ENCODE measurements at regions not wholly inside any gene's neighbourhood (a gene's known extent, or its start where the extent isn't known, plus 50 kb on each side); places are given as distances from the start of the nearest gene placed in this dataset.
"Not testable (repeated sequence)": the region's sequence is repeated elsewhere in the genome, so short reads cannot be mapped to it uniquely, and the experiment has no call there.

GRCh38 chr17:30720013-30720471 lies 104.5 kb downstream of the CRLF3 start:
- TF ChIP-seq, protein P1, sequence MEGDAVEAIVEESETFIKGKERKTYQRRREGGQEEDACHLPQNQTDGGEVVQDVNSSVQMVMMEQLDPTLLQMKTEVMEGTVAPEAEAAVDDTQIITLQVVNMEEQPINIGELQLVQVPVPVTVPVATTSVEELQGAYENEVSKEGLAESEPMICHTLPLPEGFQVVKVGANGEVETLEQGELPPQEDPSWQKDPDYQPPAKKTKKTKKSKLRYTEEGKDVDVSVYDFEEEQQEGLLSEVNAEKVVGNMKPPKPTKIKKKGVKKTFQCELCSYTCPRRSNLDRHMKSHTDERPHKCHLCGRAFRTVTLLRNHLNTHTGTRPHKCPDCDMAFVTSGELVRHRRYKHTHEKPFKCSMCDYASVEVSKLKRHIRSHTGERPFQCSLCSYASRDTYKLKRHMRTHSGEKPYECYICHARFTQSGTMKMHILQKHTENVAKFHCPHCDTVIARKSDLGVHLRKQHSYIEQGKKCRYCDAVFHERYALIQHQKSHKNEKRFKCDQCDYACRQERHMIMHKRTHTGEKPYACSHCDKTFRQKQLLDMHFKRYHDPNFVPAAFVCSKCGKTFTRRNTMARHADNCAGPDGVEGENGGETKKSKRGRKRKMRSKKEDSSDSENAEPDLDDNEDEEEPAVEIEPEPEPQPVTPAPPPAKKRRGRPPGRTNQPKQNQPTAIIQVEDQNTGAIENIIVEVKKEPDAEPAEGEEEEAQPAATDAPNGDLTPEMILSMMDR (IDR thresholded peaks at IDR 0.05), result no peak
- peak; percentile 28 for DNase-seq (ENCODE audit: low spot score)
- H3K9me3 ChIP-seq, result no peaks in the 10 kb centered on the region
- H3K27ac ChIP-seq, result no peak overlapping the region
- no peak overlapping the region for H3K4me3 ChIP-seq
- H3K36me3 ChIP-seq, result no peaks in the 10 kb centered on the region
- H3K27me3 ChIP-seq, result no peaks in the 10 kb centered on the region
- no peaks in the 10 kb centered on the region for H3K4me1 ChIP-seq

DNA sequence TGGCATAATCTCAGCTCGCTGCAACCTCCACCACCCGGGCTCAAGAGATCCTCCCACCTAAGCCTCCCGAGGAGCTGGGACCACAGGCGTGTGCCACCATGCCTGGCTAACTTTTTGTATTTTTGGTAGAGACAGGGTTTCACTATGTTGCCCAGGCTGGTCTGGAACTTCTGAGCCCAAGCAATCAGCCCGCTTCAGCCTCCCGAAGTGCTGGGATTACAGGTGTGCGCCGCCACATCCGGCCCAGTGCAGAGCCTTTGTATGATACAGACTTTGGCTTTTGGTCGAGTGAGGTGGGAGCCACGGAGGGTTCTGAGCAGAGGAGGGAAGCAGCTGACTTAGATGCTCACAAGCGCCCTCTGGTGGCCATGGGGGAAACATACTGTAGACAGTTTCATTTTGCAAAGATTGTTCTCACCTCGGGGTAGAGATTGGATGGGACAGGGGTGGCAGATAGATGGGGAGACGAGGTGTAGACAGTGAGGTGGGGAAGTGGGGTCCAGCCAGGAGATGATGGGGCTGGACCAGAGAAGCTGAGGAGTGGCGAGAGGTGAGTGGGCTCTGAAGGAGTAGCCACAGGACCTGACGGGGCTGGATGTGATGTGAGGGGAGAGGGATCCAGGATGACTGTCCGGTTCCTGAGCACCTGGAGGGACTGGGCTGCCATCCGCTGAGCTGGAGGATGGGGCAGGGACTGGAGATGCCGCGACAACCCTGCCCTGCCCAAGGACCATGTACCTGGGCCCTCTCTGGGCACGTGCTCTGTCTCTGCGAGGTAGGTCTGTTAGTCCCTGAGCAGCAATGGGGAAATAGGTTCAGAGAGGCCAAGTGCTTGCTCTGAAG lies 105.1 kb downstream of the CRLF3 start:
- not testable (repeated sequence) for H3K4me1 ChIP-seq; H3K36me3 ChIP-seq; H3K27ac ChIP-seq; H3K4me3 ChIP-seq; H3K27me3 ChIP-seq; H3K9me3 ChIP-seq; DNase-seq (ENCODE audit: low spot score)
- TF ChIP-seq, protein P1 (IDR thresholded peaks at IDR 0.05), result peak; percentile 59 to 72

GRCh38 chr17:30718691-30719090 lies 105.8 kb downstream of the CRLF3 start:
- not testable (repeated sequence) for H3K36me3 ChIP-seq; H3K27me3 ChIP-seq; H3K4me3 ChIP-seq; DNase-seq (ENCODE audit: low spot score); H3K4me1 ChIP-seq; H3K27ac ChIP-seq; H3K9me3 ChIP-seq

DNA sequence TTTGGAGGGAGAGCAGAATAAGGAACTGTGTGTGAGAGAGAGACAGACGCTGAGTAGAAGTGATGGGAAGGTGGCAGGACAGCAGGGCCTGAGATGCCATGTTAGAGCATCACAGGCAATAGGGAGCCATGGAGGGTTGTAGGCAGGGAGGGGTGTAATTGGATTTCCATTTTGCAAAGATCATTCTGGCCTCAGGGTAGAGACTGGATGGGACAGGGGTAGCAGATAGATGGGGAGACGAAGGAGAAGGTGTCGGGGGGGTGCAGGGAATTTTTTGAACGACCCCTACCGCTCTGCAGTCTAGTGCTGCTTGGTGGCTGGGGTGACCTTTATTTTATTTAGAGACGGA lies 106.4 kb downstream of the CRLF3 start:
- H3K27ac ChIP-seq; H3K36me3 ChIP-seq; H3K4me1 ChIP-seq; H3K27me3 ChIP-seq; H3K9me3 ChIP-seq; H3K4me3 ChIP-seq; DNase-seq (ENCODE audit: low spot score): not testable (repeated sequence)

DNA sequence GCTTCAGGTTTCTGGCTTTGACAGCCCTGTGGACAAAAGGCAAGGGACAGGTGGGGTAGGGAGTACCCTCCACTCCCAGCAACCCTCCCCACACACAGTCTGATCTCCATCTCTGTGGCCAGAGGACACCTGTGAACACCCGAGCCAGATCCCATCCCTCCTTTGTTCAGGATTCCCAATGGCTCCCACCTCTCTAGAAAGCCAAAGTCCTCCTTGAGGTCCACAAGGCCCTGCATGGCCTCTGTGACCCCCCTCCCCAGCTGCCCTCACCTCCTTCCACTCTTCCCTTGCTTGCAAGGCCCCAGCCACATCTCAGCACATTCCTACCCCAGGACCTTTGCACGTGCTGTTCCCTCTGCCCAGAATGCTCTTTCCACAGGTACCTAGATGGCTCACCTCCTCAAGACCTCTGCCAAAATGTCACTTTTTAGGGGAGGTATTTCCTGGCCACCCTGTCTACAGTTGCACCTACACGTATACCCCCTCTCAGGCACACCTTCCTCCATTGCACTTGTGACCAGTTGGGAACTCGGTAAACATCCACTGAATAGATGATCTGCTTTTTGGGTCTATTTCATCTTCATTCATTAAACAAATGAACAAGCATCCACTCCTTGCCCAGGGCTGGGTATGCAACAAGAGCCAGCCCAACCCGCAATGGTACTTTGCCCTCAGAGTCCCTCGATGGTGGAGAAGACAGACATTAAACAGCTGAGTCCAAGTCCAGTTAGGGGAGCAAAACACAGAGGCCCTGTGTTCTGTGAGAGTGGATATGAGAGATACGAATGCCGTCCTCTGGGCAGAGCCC lies 107.0 kb downstream of the CRLF3 start:
- H3K36me3 ChIP-seq, result no peaks in the 10 kb centered on the region
- no peaks in the 10 kb centered on the region for H3K9me3 ChIP-seq
- DNase-seq (ENCODE audit: low spot score), result no peak
- no peak overlapping the region for H3K4me3 ChIP-seq
- TF ChIP-seq, protein P1 (IDR thresholded peaks at IDR 0.05), result no peak
- H3K27me3 ChIP-seq, result no peaks in the 10 kb centered on the region
- no peaks in the 10 kb centered on the region for H3K4me1 ChIP-seq
- H3K27ac ChIP-seq, result no peak overlapping the region

DNA sequence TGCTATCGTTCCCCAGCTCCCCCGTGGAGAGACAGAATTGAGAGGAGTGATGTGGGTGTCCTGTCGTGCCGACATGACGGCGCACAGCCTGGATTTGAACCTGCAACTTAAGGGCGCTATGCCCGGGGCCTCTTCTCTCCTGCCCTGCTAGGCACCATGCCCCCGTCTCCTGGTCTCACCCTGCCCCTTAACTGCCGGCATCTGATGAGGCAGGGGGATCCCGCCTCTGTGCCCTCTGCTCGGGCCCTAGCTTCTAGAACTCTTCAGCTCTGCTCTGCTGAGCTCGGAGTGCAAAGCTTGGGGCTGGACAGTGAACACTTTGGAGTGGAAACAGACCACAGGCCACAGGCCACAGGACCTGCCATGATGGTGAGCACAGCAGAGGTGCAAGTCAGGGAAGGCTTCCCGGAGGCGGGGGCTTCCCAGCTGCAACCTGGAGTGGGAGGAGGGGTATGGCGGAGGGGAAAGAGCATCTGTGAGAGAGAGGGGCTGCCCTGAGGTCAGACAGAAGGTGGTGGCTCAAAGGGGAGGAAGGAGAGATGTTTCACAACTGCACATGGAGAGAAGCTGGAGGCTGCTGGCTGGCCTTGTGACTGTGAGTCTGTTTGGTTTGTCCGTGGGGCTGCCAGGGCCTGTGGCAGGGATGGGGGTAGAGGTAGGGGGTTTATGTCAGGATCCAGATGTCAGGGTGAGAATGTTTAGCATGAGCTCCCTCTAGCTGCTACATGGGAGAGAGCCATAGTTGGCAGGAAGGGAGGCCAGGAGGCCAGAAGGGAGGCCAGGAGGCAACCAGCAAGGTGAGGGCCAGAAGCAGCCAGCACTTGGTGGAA lies 107.8 kb downstream of the CRLF3 start:
- Histone ChIP-seq H3K4me1 (no peaks in the 10 kb centered on the region), H3K9me3 (no peaks in the 10 kb centered on the region), H3K36me3 (no peaks in the 10 kb centered on the region), H3K27ac (no peak overlapping the region), H3K4me3 (no peak overlapping the region), H3K27me3 (no peaks in the 10 kb centered on the region)
- TF ChIP-seq, protein P1 (IDR thresholded peaks at IDR 0.05), result no peak
- no peak for DNase-seq (ENCODE audit: low spot score)

Measured in right atrium auricular region (tissue), 2 donors.